ENCODE measurements at regions not wholly inside any gene's neighbourhood (a gene's known extent, or its start where the extent isn't known, plus 50 kb on each side); places are given as distances from the start of the nearest gene placed in this dataset.

DNA sequence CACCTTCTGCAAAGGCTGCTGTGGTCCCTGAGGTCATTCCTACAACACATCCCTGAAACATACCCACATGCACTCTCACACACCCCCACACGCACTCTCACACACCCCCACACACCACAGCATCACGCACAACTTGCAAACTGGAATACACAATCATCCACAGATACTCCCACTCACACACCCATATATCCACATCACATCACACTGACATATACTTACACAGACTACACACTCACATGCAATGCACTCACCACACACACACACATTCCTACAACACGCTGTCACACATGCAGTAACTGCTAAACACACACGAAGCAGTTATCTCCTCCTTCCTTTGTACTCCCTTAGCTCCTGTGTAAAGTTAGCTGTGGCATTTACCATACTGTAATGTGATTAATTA is 57.1 kb upstream of the PKDCC start:
- no peak for TF ChIP-seq EZH2 (IDR thresholded peaks at IDR 0.05; ENCODE audit: low read length, missing control alignments)
- TF ChIP-seq CTCF (conservative IDR thresholded peaks at IDR 0.05 in 1 of 2, IDR thresholded peaks at IDR 0.05 in 1 of 2; ENCODE audit: low read depth in 1 of 2, low read length in 2 of 2) = no peak

Measured in fibroblast of lung (primary cell).